H1 (cell line): ENCODE measurements at regions not wholly inside any gene's neighbourhood (a gene's known extent, or its start where the extent isn't known, plus 50 kb on each side); places are given as distances from the start of the nearest gene placed in this dataset.

ENCODE experiments used
- CTCF ChIA-PET: fragments of 300-600 bp; sonication (Branson Sonifier 250); formaldehyde crosslinking; loops from one replicate; lab custom pipeline; 2021; ENCODE audit not compliant: partially characterized antibody; lab: Charles Lee
- POLR2A ChIA-PET: fragments of 300-600 bp; sonication (Branson Sonifier 250); formaldehyde crosslinking; loops from one replicate; lab custom pipeline; 2021; ENCODE audit warnings: inconsistent platforms; ENCODE audit not compliant: partially characterized antibody; lab: Charles Lee
- DNase-seq, 2 experiments: peaks; one replicate each; pipeline versions ENCODE4 v3.0.0 to v3.0.0-alpha.2; 2010 to 2022; ENCODE audit warnings: low spot score in 2 of 2, low read depth in 1 of 2, mixed read lengths in 1 of 2
- FAIRE-seq: peaks from 2 replicates; lab custom pipeline; 2011; peaks lifted over from hg19 to GRCh38; lab: Jason Lieb, UNC
- H2AFZ ChIP-seq: 2 replicates; pipeline ENCODE4 v1.8.1; 2012; ENCODE audit warnings: low read length, inconsistent platforms
- H2AK5ac ChIP-seq: 2 replicates; pipeline ENCODE4 v1.6.1; 2013; ENCODE audit warnings: low read depth, low read length
- H2BK120ac ChIP-seq: replicated peaks from 2 replicates; pipeline ENCODE3; 2013; ENCODE audit warnings: low read depth, low read length, inconsistent platforms
- H2BK12ac ChIP-seq: 2 replicates; pipeline ENCODE4 v1.6.1; 2013; ENCODE audit warnings: low read depth, low read length
- H2BK15ac ChIP-seq: 2 replicates; pipeline ENCODE4 v1.6.1; 2013; ENCODE audit warnings: low read length
- H2BK20ac ChIP-seq: 2 replicates; pipeline ENCODE4 v1.6.1; 2013; ENCODE audit warnings: low read length
- H2BK5ac ChIP-seq: 2 replicates; pipeline ENCODE4 v1.6.1; 2013; ENCODE audit warnings: low read depth, low read length
- H3K14ac ChIP-seq: 2 replicates; pipeline ENCODE4 v1.6.1; 2013; ENCODE audit warnings: inconsistent platforms; ENCODE audit not compliant: insufficient read length
- H3K18ac ChIP-seq: 2 replicates; pipeline ENCODE4 v1.6.1; 2013; ENCODE audit warnings: low read length; ENCODE audit errors: extremely low read depth
- H3K23ac ChIP-seq: 2 replicates; pipeline ENCODE4 v1.6.1; 2013; ENCODE audit warnings: inconsistent platforms; ENCODE audit not compliant: insufficient read length
- H3K23me2 ChIP-seq: 2 replicates; pipeline ENCODE4 v1.6.1; 2013; ENCODE audit warnings: low read depth, low read length
- H3K27ac ChIP-seq: 2 replicates; pipeline ENCODE4 v1.6.1; 2011; ENCODE audit warnings: low read depth, low read length, inconsistent platforms
- H3K27me3 ChIP-seq, 4 experiments: replicated peaks in 1 of 4; 1 replicate in 1 of 4; 2 replicates in 3 of 4; pipeline versions ENCODE4 v1.6.1 to v1.8.1; 2011 to 2013; ENCODE audit warnings: low read length in 3 of 4, mild to moderate bottlenecking in 3 of 4, inconsistent platforms in 2 of 4, mixed read lengths in 2 of 4, moderate library complexity in 1 of 4; ENCODE audit not compliant: control insufficient read depth in 3 of 4, insufficient read depth in 3 of 4; ENCODE audit errors: extremely low read depth in 1 of 4
- H3K36me3 ChIP-seq, 4 experiments: 2 replicates each; pipeline versions ENCODE4 v1.6.1 to v1.8.1; 2011 to 2013; ENCODE audit warnings: mild to moderate bottlenecking in 4 of 4, low read length in 3 of 4, moderate library complexity in 2 of 4, control low read depth in 1 of 4, inconsistent platforms in 1 of 4; ENCODE audit not compliant: insufficient read depth in 4 of 4, control insufficient read depth in 2 of 4
- H3K4ac ChIP-seq: replicated peaks from 2 replicates; pipeline ENCODE3; 2013; ENCODE audit warnings: low read length, low read depth, mixed read lengths, inconsistent platforms; ENCODE audit not compliant: insufficient read length
- H3K4me1 ChIP-seq, 4 experiments: replicated peaks in 1 of 4; 1 replicate in 1 of 4; 2 replicates in 3 of 4; pipeline versions ENCODE4 v1.6.1 to v1.8.1; 2011 to 2013; ENCODE audit warnings: low read length in 3 of 4, inconsistent platforms in 2 of 4, mixed read lengths in 1 of 4; ENCODE audit not compliant: insufficient read depth in 4 of 4, control insufficient read depth in 3 of 4
- H3K4me2 ChIP-seq, 2 experiments: 2 replicates each; pipeline versions ENCODE4 v1.6.1 to v1.8.1; 2011 to 2013; ENCODE audit warnings: low read depth in 2 of 2, low read length in 2 of 2, control low read depth in 1 of 2, inconsistent platforms in 1 of 2, mild to moderate bottlenecking in 1 of 2; ENCODE audit not compliant: insufficient read depth in 1 of 2
- H3K4me3 ChIP-seq, 4 experiments: fragments of 200-600, 300-600 bp in 1 of 4; sonication (generic), shearing (Covaris generic), sonication (Bioruptor Twin) in 1 of 4; 2 replicates each; pipeline versions ENCODE4 v1.5.1 to v1.8.1; 2011 to 2016; ENCODE audit warnings: low read length in 4 of 4, low read depth in 3 of 4, control low read depth in 2 of 4, inconsistent platforms in 2 of 4, mild to moderate bottlenecking in 2 of 4, mixed read lengths in 1 of 4, moderate library complexity in 1 of 4; ENCODE audit not compliant: insufficient read depth in 2 of 4; ENCODE audit errors: extremely low read depth in 1 of 4
- H3K56ac ChIP-seq: replicated peaks from 2 replicates; pipeline ENCODE3; 2013; ENCODE audit warnings: low read depth, mild to moderate bottlenecking, mixed read lengths, low read length, inconsistent platforms; ENCODE audit not compliant: insufficient read length
- H3K79me1 ChIP-seq: 2 replicates; pipeline ENCODE4 v1.6.1; 2013; ENCODE audit warnings: low read depth, low read length, control low read depth
- H3K79me2 ChIP-seq, 2 experiments: 2 replicates each; pipeline versions ENCODE4 v1.6.1 to v1.8.1; 2012 to 2013; ENCODE audit warnings: low read length in 2 of 2, mild to moderate bottlenecking in 2 of 2, inconsistent platforms in 1 of 2; ENCODE audit not compliant: insufficient read depth in 2 of 2, control insufficient read depth in 1 of 2
- H3K9ac ChIP-seq, 4 experiments: replicated peaks in 1 of 4; 1 replicate in 1 of 4; 2 replicates in 3 of 4; pipeline versions ENCODE4 v1.6.1 to v1.8.1; 2011 to 2013; ENCODE audit warnings: low read depth in 3 of 4, low read length in 3 of 4, control low read depth in 2 of 4, mild to moderate bottlenecking in 2 of 4, moderate library complexity in 2 of 4, inconsistent platforms in 1 of 4; ENCODE audit errors: extremely low read depth in 1 of 4
- H3K9me3 ChIP-seq, 2 experiments: 2 replicates each; pipeline versions ENCODE4 v1.6.1 to v1.8.1; 2012 to 2013; ENCODE audit warnings: mild to moderate bottlenecking in 2 of 2, moderate library complexity in 2 of 2, control low read depth in 1 of 2, inconsistent platforms in 1 of 2, low read depth in 1 of 2, low read length in 1 of 2, mixed read lengths in 1 of 2; ENCODE audit not compliant: insufficient read depth in 2 of 2
- H4K20me1 ChIP-seq, 2 experiments: replicated peaks in 1 of 2; 2 replicates each; pipeline versions ENCODE3 to v1.8.1; 2011 to 2013; ENCODE audit warnings: inconsistent platforms in 2 of 2, low read length in 2 of 2, mild to moderate bottlenecking in 1 of 2; ENCODE audit not compliant: insufficient read depth in 2 of 2, control insufficient read depth in 1 of 2
- H4K5ac ChIP-seq: 2 replicates; pipeline ENCODE4 v1.6.1; 2013; ENCODE audit warnings: low read length, low read depth, mixed read lengths, inconsistent platforms; ENCODE audit not compliant: insufficient read length
- H4K8ac ChIP-seq: 2 replicates; pipeline ENCODE4 v1.8.0; 2013; ENCODE audit warnings: mild to moderate bottlenecking, moderate library complexity, low read length, inconsistent platforms; ENCODE audit not compliant: insufficient read depth; ENCODE audit errors: extremely low read depth
- H4K91ac ChIP-seq: replicated peaks from 2 replicates; pipeline ENCODE3; 2013; ENCODE audit warnings: low read length, mixed read lengths, inconsistent platforms; ENCODE audit not compliant: insufficient read length
- ATF2 ChIP-seq: IDR thresholded peaks from 2 replicates; pipeline ENCODE4 v1.6.1; 2012; ENCODE audit warnings: low read length, inconsistent platforms
- BRCA1 ChIP-seq: IDR thresholded peaks from 2 replicates; pipeline ENCODE4 v1.6.1; 2012; ENCODE audit warnings: low read depth, low read length, improper control_type of control experiment
- GTF2F1 ChIP-seq: IDR thresholded peaks from 2 replicates; pipeline ENCODE4 v1.6.1; 2012; ENCODE audit warnings: low read depth, low read length, improper control_type of control experiment, borderline replicate concordance
- HDAC2 ChIP-seq, 2 experiments: fragments of 300-600 bp in 1 of 2; sonication (generic) in 1 of 2; IDR thresholded peaks; 2 replicates each; pipeline ENCODE4 v1.6.1; 2011 to 2012; ENCODE audit warnings: low read depth in 2 of 2, low read length in 2 of 2, mild to moderate bottlenecking in 2 of 2, moderate library complexity in 2 of 2, borderline replicate concordance in 1 of 2, inconsistent platforms in 1 of 2
- TF ChIP-seq, protein P1 (sequence below), 3 experiments: IDR thresholded peaks; 1 replicate in 2 of 3; 2 replicates in 1 of 3; pipeline versions ENCODE4 v1.5.1 to v1.6.1; 2011; ENCODE audit warnings: low read length in 3 of 3, mild to moderate bottlenecking in 3 of 3, inconsistent platforms in 2 of 3, low read depth in 1 of 3, moderate library complexity in 1 of 3; ENCODE audit not compliant: insufficient read depth in 1 of 3; ENCODE audit errors: control extremely low read depth in 1 of 3
- TF ChIP-seq, protein P2 (sequence below): IDR thresholded peaks from 2 replicates; pipeline ENCODE4 v1.6.1; 2011; ENCODE audit warnings: low read length, improper control_type of control experiment

- no peak for TF ChIP-seq HDAC2 (IDR thresholded peaks at IDR 0.05; ENCODE audit: borderline replicate concordance in 1 of 2, low read depth in 2 of 2, low read length in 2 of 2)
These were observed 108.0 kb upstream of the LDAH start (continued) for GRCh38 chr2:20930928-20931327.

- Histone ChIP-seq H3K36me3 (no peaks in the 10 kb centered on the region), H2AFZ (no peak overlapping the region), H3K79me1 (no peaks in the 10 kb centered on the region), H3K23me2 (no peaks in the 10 kb centered on the region), H2AK5ac (no peak overlapping the region), H3K9me3 (peaks cover 8 to 14% of the 10 kb centered on the region in 2 experiments; a peak in 2 of 4 replicates), H4K20me1 (no peaks in the 10 kb centered on the region), H3K4me3 (no peak overlapping the region), H2BK120ac (no peak overlapping the region), H2BK5ac (no peak overlapping the region), H3K4ac (no peak overlapping the region), H2BK20ac (no peak overlapping the region), H3K79me2 (no peaks in the 10 kb centered on the region), H3K27ac (no peak overlapping the region), H3K4me1 (no peaks in the 10 kb centered on the region), H2BK15ac (no peak overlapping the region), H4K8ac (no peak overlapping the region), H3K4me2 (no peak overlapping the region), H4K91ac (no peak overlapping the region), H3K23ac (no peak overlapping the region), H3K56ac (no peak overlapping the region), H3K27me3 (no peaks in the 10 kb centered on the region), H3K14ac (no peak overlapping the region), H3K18ac (no peak overlapping the region), H3K9ac (no peak overlapping the region), H2BK12ac (no peak overlapping the region), H4K5ac (no peak overlapping the region)
- DNase-seq (no peak), FAIRE-seq (no peak)
- CTCF ChIA-PET = no interaction called here
- POLR2A ChIA-PET = no interaction called here
- TF ChIP-seq, protein P1, sequence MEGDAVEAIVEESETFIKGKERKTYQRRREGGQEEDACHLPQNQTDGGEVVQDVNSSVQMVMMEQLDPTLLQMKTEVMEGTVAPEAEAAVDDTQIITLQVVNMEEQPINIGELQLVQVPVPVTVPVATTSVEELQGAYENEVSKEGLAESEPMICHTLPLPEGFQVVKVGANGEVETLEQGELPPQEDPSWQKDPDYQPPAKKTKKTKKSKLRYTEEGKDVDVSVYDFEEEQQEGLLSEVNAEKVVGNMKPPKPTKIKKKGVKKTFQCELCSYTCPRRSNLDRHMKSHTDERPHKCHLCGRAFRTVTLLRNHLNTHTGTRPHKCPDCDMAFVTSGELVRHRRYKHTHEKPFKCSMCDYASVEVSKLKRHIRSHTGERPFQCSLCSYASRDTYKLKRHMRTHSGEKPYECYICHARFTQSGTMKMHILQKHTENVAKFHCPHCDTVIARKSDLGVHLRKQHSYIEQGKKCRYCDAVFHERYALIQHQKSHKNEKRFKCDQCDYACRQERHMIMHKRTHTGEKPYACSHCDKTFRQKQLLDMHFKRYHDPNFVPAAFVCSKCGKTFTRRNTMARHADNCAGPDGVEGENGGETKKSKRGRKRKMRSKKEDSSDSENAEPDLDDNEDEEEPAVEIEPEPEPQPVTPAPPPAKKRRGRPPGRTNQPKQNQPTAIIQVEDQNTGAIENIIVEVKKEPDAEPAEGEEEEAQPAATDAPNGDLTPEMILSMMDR (IDR thresholded peaks at IDR 0.05; ENCODE audit: control extremely low read depth in 1 of 3, insufficient read depth in 1 of 3, low read depth in 1 of 3, low read length in 3 of 3) = no peak
- TF ChIP-seq GTF2F1 (no peak), ATF2 (no peak), BRCA1 (no peak)
- TF ChIP-seq, protein P2, sequence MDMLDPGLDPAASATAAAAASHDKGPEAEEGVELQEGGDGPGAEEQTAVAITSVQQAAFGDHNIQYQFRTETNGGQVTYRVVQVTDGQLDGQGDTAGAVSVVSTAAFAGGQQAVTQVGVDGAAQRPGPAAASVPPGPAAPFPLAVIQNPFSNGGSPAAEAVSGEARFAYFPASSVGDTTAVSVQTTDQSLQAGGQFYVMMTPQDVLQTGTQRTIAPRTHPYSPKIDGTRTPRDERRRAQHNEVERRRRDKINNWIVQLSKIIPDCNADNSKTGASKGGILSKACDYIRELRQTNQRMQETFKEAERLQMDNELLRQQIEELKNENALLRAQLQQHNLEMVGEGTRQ = no peak
These were observed 106.8 kb upstream of the LDAH start for GRCh38 chr2:20929721-20930120.
